PFSK-1 (cell line): ENCODE measurements at regions not wholly inside any gene's neighbourhood (a gene's known extent, or its start where the extent isn't known, plus 50 kb on each side); places are given as distances from the start of the nearest gene placed in this dataset.

Source experiments
- FOXP2 ChIP-seq: optimal IDR thresholded peaks from 2 replicates; pipeline ENCODE3; 2011; ENCODE audit warnings: borderline replicate concordance, control low read depth, inconsistent platforms; ENCODE audit not compliant: insufficient read depth; ENCODE audit errors: extremely low read length, extremely low read depth
- POLR2AphosphoS5 ChIP-seq: IDR thresholded peaks from 2 replicates; pipeline ENCODE4 v1.6.1; 2012; ENCODE audit warnings: low read depth, mild to moderate bottlenecking, control low read depth, low read length, moderate library complexity
- SIN3A ChIP-seq: IDR thresholded peaks from 2 replicates; pipeline ENCODE4 v1.6.1; 2012; ENCODE audit warnings: mild to moderate bottlenecking, low read length, moderate library complexity, borderline replicate concordance; ENCODE audit not compliant: insufficient read depth
- TAF1 ChIP-seq: IDR thresholded peaks from 2 replicates; pipeline ENCODE4 v1.6.1; 2012; ENCODE audit warnings: low read length, control low read depth, borderline replicate concordance; ENCODE audit not compliant: insufficient read depth
- TF ChIP-seq, protein P1 (sequence below), 2 experiments: IDR thresholded peaks; 2 replicates each; pipeline versions ENCODE4 v1.6.1 to v1.8.0; 2011 to 2012; ENCODE audit warnings: low read depth in 2 of 2, low read length in 2 of 2, control low read depth in 1 of 2, inconsistent platforms in 1 of 2, mild to moderate bottlenecking in 1 of 2, moderate library complexity in 1 of 2; ENCODE audit not compliant: insufficient read depth in 1 of 2

DNA sequence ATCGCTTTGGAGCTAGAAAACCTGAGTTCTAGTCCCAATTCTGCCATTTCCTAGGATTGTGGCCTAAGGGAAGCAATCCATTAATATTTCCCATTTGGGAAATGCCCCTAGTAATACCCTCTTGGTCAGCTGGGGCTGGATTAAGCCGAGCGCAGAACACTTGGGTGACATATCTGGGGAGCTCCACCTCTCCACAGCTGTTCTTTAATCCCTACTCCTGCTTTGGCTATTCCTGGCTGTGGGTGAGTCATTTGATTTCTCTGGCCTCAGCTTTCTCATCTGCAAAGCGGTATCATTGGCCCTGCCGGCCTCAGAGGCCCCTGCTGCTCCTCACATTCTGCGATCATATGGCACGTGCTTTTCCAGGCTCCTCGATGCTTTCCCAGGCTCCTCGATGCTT lies 108.3 kb downstream of the BUB3 start:
- no peak for TF ChIP-seq POLR2AphosphoS5
- no peak for TF ChIP-seq TAF1
- TF ChIP-seq SIN3A: no peak
- no peak for TF ChIP-seq FOXP2
- TF ChIP-seq, protein P1, sequence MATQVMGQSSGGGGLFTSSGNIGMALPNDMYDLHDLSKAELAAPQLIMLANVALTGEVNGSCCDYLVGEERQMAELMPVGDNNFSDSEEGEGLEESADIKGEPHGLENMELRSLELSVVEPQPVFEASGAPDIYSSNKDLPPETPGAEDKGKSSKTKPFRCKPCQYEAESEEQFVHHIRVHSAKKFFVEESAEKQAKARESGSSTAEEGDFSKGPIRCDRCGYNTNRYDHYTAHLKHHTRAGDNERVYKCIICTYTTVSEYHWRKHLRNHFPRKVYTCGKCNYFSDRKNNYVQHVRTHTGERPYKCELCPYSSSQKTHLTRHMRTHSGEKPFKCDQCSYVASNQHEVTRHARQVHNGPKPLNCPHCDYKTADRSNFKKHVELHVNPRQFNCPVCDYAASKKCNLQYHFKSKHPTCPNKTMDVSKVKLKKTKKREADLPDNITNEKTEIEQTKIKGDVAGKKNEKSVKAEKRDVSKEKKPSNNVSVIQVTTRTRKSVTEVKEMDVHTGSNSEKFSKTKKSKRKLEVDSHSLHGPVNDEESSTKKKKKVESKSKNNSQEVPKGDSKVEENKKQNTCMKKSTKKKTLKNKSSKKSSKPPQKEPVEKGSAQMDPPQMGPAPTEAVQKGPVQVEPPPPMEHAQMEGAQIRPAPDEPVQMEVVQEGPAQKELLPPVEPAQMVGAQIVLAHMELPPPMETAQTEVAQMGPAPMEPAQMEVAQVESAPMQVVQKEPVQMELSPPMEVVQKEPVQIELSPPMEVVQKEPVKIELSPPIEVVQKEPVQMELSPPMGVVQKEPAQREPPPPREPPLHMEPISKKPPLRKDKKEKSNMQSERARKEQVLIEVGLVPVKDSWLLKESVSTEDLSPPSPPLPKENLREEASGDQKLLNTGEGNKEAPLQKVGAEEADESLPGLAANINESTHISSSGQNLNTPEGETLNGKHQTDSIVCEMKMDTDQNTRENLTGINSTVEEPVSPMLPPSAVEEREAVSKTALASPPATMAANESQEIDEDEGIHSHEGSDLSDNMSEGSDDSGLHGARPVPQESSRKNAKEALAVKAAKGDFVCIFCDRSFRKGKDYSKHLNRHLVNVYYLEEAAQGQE (IDR thresholded peaks at IDR 0.05; ENCODE audit: insufficient read depth in 1 of 2, low read depth in 2 of 2, low read length in 2 of 2): no peak
